Astrocyte (in vitro differentiated cells and primary cell): ENCODE measurements at regions not wholly inside any gene's neighbourhood (a gene's known extent, or its start where the extent isn't known, plus 50 kb on each side); places are given as distances from the start of the nearest gene placed in this dataset.

Experiments used
- DNase-seq: peaks from one replicate; pipeline ENCODE4 v3.0.0-alpha.2; 2010; ENCODE audit warnings: low read depth
- FAIRE-seq: peaks from 2 replicates; lab custom pipeline; 2011; peaks lifted over from hg19 to GRCh38; lab: Jason Lieb, UNC
- H2AFZ ChIP-seq: 2 replicates; pipeline ENCODE4 v1.6.0; 2012; ENCODE audit warnings: low read depth, low read length, inconsistent platforms
- H3K27ac ChIP-seq: 2 replicates; pipeline ENCODE4 v1.5.1; 2011; ENCODE audit warnings: low read depth, low read length, inconsistent platforms
- H3K27me3 ChIP-seq: 2 replicates; pipeline ENCODE4 v1.6.0; 2011; ENCODE audit warnings: low read length, inconsistent platforms; ENCODE audit not compliant: insufficient read depth
- H3K36me3 ChIP-seq: 2 replicates; pipeline ENCODE4 v1.5.1; 2011; ENCODE audit warnings: low read length, inconsistent platforms; ENCODE audit not compliant: insufficient read depth
- H3K4me1 ChIP-seq: 2 replicates; pipeline ENCODE4 v1.5.1; 2011; ENCODE audit warnings: low read length, inconsistent platforms; ENCODE audit not compliant: insufficient read depth
- H3K4me2 ChIP-seq: 2 replicates; pipeline ENCODE4 v1.6.0; 2012; ENCODE audit warnings: low read length, inconsistent platforms
- H3K4me3 ChIP-seq: 2 replicates; pipeline ENCODE4 v1.5.1; 2011; ENCODE audit warnings: low read depth, mild to moderate bottlenecking, low read length, inconsistent platforms; ENCODE audit not compliant: insufficient read depth
- H3K79me2 ChIP-seq: 2 replicates; pipeline ENCODE4 v1.6.0; 2012; ENCODE audit warnings: mild to moderate bottlenecking, low read length, inconsistent platforms; ENCODE audit not compliant: insufficient read depth
- H3K9ac ChIP-seq: 2 replicates; pipeline ENCODE4 v1.6.0; 2012; ENCODE audit warnings: mild to moderate bottlenecking, low read length, inconsistent platforms
- H3K9me3 ChIP-seq: 2 replicates; pipeline ENCODE4 v1.5.1; 2012; ENCODE audit warnings: low read depth, mild to moderate bottlenecking, low read length, inconsistent platforms; ENCODE audit not compliant: insufficient read depth
- H4K20me1 ChIP-seq: 2 replicates; pipeline ENCODE4 v1.6.0; 2012; ENCODE audit warnings: low read length, inconsistent platforms; ENCODE audit not compliant: insufficient read depth
- H3K27ac Mint-ChIP-seq: one replicate; pipeline ENCODE4 v1.8.0; 2021; ENCODE audit warnings: mild to moderate bottlenecking, mixed read lengths; ENCODE audit not compliant: unreplicated experiment
- H3K27me3 Mint-ChIP-seq: one replicate; pipeline ENCODE4 v1.8.0; 2021; ENCODE audit warnings: low read depth, mixed read lengths; ENCODE audit not compliant: unreplicated experiment
- H3K36me3 Mint-ChIP-seq: one replicate; pipeline ENCODE4 v1.8.0; 2021; ENCODE audit warnings: low read depth, mixed read lengths; ENCODE audit not compliant: unreplicated experiment
- H3K4me1 Mint-ChIP-seq: one replicate; pipeline ENCODE4 v1.8.0; 2021; ENCODE audit warnings: low read depth, mixed read lengths; ENCODE audit not compliant: unreplicated experiment
- H3K4me3 Mint-ChIP-seq: one replicate; pipeline ENCODE4 v1.8.0; 2021; ENCODE audit warnings: mild to moderate bottlenecking, moderate library complexity, mixed read lengths; ENCODE audit not compliant: unreplicated experiment
- H3K9me3 Mint-ChIP-seq: one replicate; pipeline ENCODE4 v1.8.0; 2021; ENCODE audit warnings: mild to moderate bottlenecking, mixed read lengths; ENCODE audit not compliant: unreplicated experiment
- CTCF ChIP-seq: IDR thresholded peaks from 2 replicates; pipeline ENCODE4 v1.5.1; 2011; ENCODE audit warnings: low read depth, mild to moderate bottlenecking, inconsistent platforms, low read length, moderate library complexity; ENCODE audit not compliant: insufficient read depth
- EZH2 ChIP-seq: IDR thresholded peaks from 2 replicates; pipeline ENCODE4 v1.6.1; 2012; ENCODE audit warnings: mild to moderate bottlenecking, low read length, inconsistent platforms; ENCODE audit not compliant: insufficient read depth

GRCh38 chr14:83594874-83595273 lies 1935.1 kb upstream of the FLRT2 start:
- H2AFZ ChIP-seq = no peak overlapping the region
- H3K27me3 Mint-ChIP-seq = no peaks in the 10 kb centered on the region
- no peak for DNase-seq

GRCh38 chr14:83607682-83608081 lies 1922.3 kb upstream of the FLRT2 start:
- Histone ChIP-seq H3K4me2 (no peak overlapping the region), H3K4me1 (no peaks in the 10 kb centered on the region), H3K27me3 (no peaks in the 10 kb centered on the region), H3K9me3 (peaks cover 4% of the 10 kb centered on the region), H3K27ac (no peak overlapping the region), H3K4me3 (no peak overlapping the region), H3K9ac (no peak overlapping the region), H3K79me2 (no peaks in the 10 kb centered on the region), H4K20me1 (no peaks in the 10 kb centered on the region), H2AFZ (no peak overlapping the region), H3K36me3 (no peaks in the 10 kb centered on the region)
- Mint-ChIP-seq H3K27ac (no peak overlapping the region), H3K9me3 (peaks cover 5% of the 10 kb centered on the region), H3K4me3 (no peak overlapping the region), H3K27me3 (no peaks in the 10 kb centered on the region), H3K4me1 (no peaks in the 10 kb centered on the region), H3K36me3 (no peaks in the 10 kb centered on the region)
- TF ChIP-seq CTCF (no peak), EZH2 (no peak)
- DNase-seq (no peak), FAIRE-seq (no peak)

More at GRCh38 chr14:83594874-83595273, 1935.1 kb upstream of the FLRT2 start:
- no peak for FAIRE-seq
- no peaks in the 10 kb centered on the region for H3K36me3 ChIP-seq
- Mint-ChIP-seq H3K9me3 (no peaks in the 10 kb centered on the region), H3K4me1 (peaks cover 1% of the 10 kb centered on the region), H3K4me3 (no peak overlapping the region), H3K36me3 (no peaks in the 10 kb centered on the region), H3K27ac (no peak overlapping the region)
- TF ChIP-seq CTCF = no peak
- TF ChIP-seq EZH2 = no peak
- no peaks in the 10 kb centered on the region for H4K20me1 ChIP-seq
- H3K4me3 ChIP-seq = no peak overlapping the region
- no peak overlapping the region for H3K27ac ChIP-seq
- no peaks in the 10 kb centered on the region for H3K79me2 ChIP-seq
- no peak overlapping the region for H3K4me2 ChIP-seq
- no peaks in the 10 kb centered on the region for H3K27me3 ChIP-seq
- no peak overlapping the region for H3K9ac ChIP-seq
- no peaks in the 10 kb centered on the region for H3K9me3 ChIP-seq
- H3K4me1 ChIP-seq = no peaks in the 10 kb centered on the region

GRCh38 chr14:83611491-83611890 lies 1918.5 kb upstream of the FLRT2 start:
- H2AFZ ChIP-seq = no peak overlapping the region
- H3K27ac ChIP-seq = no peak overlapping the region
- no peaks in the 10 kb centered on the region for H3K36me3 ChIP-seq
- H3K79me2 ChIP-seq = no peaks in the 10 kb centered on the region
- H3K9me3 ChIP-seq = peaks cover 4% of the 10 kb centered on the region
- H3K4me3 Mint-ChIP-seq = no peak overlapping the region
- no peaks in the 10 kb centered on the region for H3K27me3 ChIP-seq
- H3K4me2 ChIP-seq = no peak overlapping the region
- TF ChIP-seq CTCF (no peak), EZH2 (no peak)
- no peak overlapping the region for H3K4me3 ChIP-seq
- no peak for DNase-seq
- no peaks in the 10 kb centered on the region for H3K4me1 Mint-ChIP-seq
- no peaks in the 10 kb centered on the region for H3K9me3 Mint-ChIP-seq
- H4K20me1 ChIP-seq = no peaks in the 10 kb centered on the region
- no peaks in the 10 kb centered on the region for H3K27me3 Mint-ChIP-seq
- no peaks in the 10 kb centered on the region for H3K36me3 Mint-ChIP-seq
- H3K9ac ChIP-seq = no peak overlapping the region
- no peak for FAIRE-seq
- H3K4me1 ChIP-seq = no peaks in the 10 kb centered on the region
- H3K27ac Mint-ChIP-seq = no peak overlapping the region
